ENCODE measurements at regions not wholly inside any gene's neighbourhood (a gene's known extent, or its start where the extent isn't known, plus 50 kb on each side); places are given as distances from the start of the nearest gene placed in this dataset.

- H3K27me3 Mint-ChIP-seq: no peaks in the 10 kb centered on the region
- H3K4me1 Mint-ChIP-seq (ENCODE audit: low read depth): no peaks in the 10 kb centered on the region
- H3K27ac Mint-ChIP-seq: no peak overlapping the region
Observed at GRCh38 chr14:105842105-105842504, 315.7 kb downstream of the TMEM121 start.

GRCh38 chr14:105843444-105844046 lies 317.2 kb downstream of the TMEM121 start:
- H3K4me1 Mint-ChIP-seq (ENCODE audit: low read depth): no peaks in the 10 kb centered on the region
- no peak overlapping the region for H3K4me3 Mint-ChIP-seq (ENCODE audit: low read depth)
- H3K27ac Mint-ChIP-seq: no peak overlapping the region
- TF ChIP-seq CTCF (IDR thresholded peaks at IDR 0.05; ENCODE audit: unreplicated experiment): no peak
- H3K9me3 Mint-ChIP-seq (ENCODE audit: low read depth): peaks cover 43% of the 10 kb centered on the region
- DNase-seq (ENCODE audit: low spot score, unreplicated experiment): no peak
- H3K36me3 Mint-ChIP-seq (ENCODE audit: insufficient read depth): peaks cover 4% of the 10 kb centered on the region
- no peaks in the 10 kb centered on the region for H3K27me3 Mint-ChIP-seq

More at GRCh38 chr14:105842105-105842504, 315.7 kb downstream of the TMEM121 start:
- TF ChIP-seq CTCF (IDR thresholded peaks at IDR 0.05; ENCODE audit: unreplicated experiment): no peak
- Mint-ChIP-seq H3K9me3 (ENCODE audit: low read depth) (peaks cover 46% of the 10 kb centered on the region), H3K36me3 (ENCODE audit: insufficient read depth) (peaks cover 7% of the 10 kb centered on the region), H3K4me3 (ENCODE audit: low read depth) (no peak overlapping the region)
- no peak for DNase-seq (ENCODE audit: low spot score, unreplicated experiment)

GRCh38 chr14:105844047-105844630 lies 317.8 kb downstream of the TMEM121 start:
- no peak for TF ChIP-seq CTCF (IDR thresholded peaks at IDR 0.05; ENCODE audit: unreplicated experiment)
- Mint-ChIP-seq H3K4me1 (ENCODE audit: low read depth) (no peaks in the 10 kb centered on the region), H3K4me3 (ENCODE audit: low read depth) (no peak overlapping the region), H3K9me3 (ENCODE audit: low read depth) (peaks cover 46% of the 10 kb centered on the region), H3K36me3 (ENCODE audit: insufficient read depth) (peaks cover 4% of the 10 kb centered on the region), H3K27me3 (no peaks in the 10 kb centered on the region), H3K27ac (no peak overlapping the region)
- DNase-seq (ENCODE audit: low spot score, unreplicated experiment): no peak

GRCh38 chr14:105844810-105845724 lies 318.7 kb downstream of the TMEM121 start:
- no peak for DNase-seq (ENCODE audit: low spot score, unreplicated experiment)
- peaks cover 4% of the 10 kb centered on the region for H3K36me3 Mint-ChIP-seq (ENCODE audit: insufficient read depth)
- H3K27ac Mint-ChIP-seq: no peak overlapping the region
- no peaks in the 10 kb centered on the region for H3K4me1 Mint-ChIP-seq (ENCODE audit: low read depth)
- no peak overlapping the region for H3K4me3 Mint-ChIP-seq (ENCODE audit: low read depth)
- no peak for TF ChIP-seq CTCF (IDR thresholded peaks at IDR 0.05; ENCODE audit: unreplicated experiment)
- no peaks in the 10 kb centered on the region for H3K27me3 Mint-ChIP-seq
- peaks cover 46% of the 10 kb centered on the region for H3K9me3 Mint-ChIP-seq (ENCODE audit: low read depth)

GRCh38 chr14:105845725-105846309 lies 319.4 kb downstream of the TMEM121 start:
- Mint-ChIP-seq H3K4me3 (ENCODE audit: low read depth) (no peak overlapping the region), H3K27me3 (no peaks in the 10 kb centered on the region), H3K27ac (no peak overlapping the region), H3K36me3 (ENCODE audit: insufficient read depth) (peaks cover 4% of the 10 kb centered on the region), H3K4me1 (ENCODE audit: low read depth) (no peaks in the 10 kb centered on the region), H3K9me3 (ENCODE audit: low read depth) (peaks cover 46% of the 10 kb centered on the region)
- TF ChIP-seq CTCF (IDR thresholded peaks at IDR 0.05; ENCODE audit: unreplicated experiment): no peak
- DNase-seq (ENCODE audit: low spot score, unreplicated experiment): no peak

All from progenitor cell of endocrine pancreas (in vitro differentiated cells).